ENCODE measurements at regions not wholly inside any gene's neighbourhood (a gene's known extent, or its start where the extent isn't known, plus 50 kb on each side); places are given as distances from the start of the nearest gene placed in this dataset.
"Not testable (repeated sequence)": the region's sequence is repeated elsewhere in the genome, so short reads cannot be mapped to it uniquely, and the experiment has no call there.

GRCh38 chr4:74545448-74545847, 100.5 kb downstream of the AREG start:
- no peak for DNase-seq

DNA sequence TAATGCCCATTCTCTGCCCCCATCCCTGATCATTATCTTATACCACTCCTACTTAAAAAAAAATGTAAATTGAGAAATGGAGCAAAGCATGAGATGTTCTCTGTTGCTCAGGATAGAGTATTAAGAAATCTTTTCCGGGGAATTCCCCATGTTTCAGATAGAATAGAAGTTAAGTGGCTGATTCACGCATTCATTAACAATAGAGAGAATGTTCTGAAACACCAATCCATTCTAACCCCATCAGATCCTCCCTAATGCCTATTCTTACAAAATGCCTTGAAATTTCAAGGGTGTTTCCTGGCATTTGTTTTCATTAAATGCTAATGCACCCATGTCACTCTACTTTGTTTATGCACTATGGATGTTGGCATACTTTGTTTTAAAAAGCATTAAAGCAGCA, 101.1 kb downstream of the AREG start:
- no peak for DNase-seq

GRCh38 chr4:74547042-74547441, 102.1 kb downstream of the AREG start:
- DNase-seq: no peak

GRCh38 chr4:74548561-74548960, 103.6 kb downstream of the AREG start:
- DNase-seq: no peak

GRCh38 chr4:74549936-74550335, 105.0 kb downstream of the AREG start:
- no peak for DNase-seq

GRCh38 chr4:74555231-74555630, 110.3 kb downstream of the AREG start:
- no peak for DNase-seq

GRCh38 chr4:74555843-74556242, 110.9 kb downstream of the AREG start:
- no peak for DNase-seq

DNA sequence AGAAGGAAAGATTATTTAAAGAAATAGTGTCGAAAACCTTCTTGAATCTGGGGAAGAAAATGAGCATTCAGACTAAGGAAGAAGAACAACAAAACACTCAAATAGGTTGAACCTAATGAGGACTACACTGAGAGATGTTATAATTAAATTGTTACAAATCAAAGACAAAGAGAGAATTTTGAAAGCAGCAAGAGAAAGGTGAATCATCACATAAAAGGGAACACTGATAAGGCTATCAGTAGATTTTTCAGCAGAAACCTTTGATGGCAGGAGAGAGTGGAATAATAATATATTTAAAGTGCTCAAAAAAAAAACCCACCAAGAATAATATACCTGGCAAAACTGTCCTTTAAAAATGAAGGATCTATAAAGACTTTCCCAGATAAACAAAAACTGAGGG, 114.9 kb downstream of the AREG start:
- no peak for DNase-seq

DNA sequence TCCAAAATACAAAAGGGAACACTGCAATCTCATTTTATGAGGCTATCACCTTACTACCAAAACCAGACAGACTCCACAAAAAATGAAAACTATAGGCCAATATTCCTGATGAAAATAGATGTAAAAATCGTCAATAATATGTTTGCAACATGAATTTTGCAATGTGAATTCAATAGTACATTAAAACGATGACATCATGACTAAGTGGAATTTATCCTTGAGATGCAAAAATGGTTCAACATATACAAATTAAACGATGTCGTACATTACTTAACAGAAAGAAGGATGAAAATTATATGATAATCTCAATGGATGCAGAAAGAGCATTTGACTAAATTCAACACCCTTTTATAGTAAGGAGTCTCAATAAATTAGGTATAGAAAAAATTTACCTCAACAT, 123.0 kb downstream of the AREG start:
- DNase-seq: no peak

GRCh38 chr4:74570095-74570494, 125.2 kb downstream of the AREG start:
- no peak for DNase-seq

DNA sequence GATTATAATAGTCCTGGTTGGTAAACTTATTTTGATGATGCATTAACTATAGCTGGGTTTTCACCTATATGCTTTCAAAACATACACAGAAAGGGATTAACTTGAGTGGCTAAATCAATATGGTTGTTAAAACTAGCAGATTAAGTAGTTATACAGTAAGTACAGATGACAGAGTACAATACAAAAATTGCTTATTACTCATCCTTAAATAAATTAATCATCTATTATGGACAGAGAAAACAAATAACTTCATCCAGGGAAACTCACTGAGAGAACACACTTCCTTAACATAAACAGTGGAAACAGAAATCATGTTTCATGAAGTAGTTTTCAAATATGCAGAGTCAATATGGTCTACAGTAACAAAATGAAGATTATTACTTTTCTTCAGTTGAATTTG, 133.4 kb downstream of the AREG start:
- DNase-seq: no peak

DNA sequence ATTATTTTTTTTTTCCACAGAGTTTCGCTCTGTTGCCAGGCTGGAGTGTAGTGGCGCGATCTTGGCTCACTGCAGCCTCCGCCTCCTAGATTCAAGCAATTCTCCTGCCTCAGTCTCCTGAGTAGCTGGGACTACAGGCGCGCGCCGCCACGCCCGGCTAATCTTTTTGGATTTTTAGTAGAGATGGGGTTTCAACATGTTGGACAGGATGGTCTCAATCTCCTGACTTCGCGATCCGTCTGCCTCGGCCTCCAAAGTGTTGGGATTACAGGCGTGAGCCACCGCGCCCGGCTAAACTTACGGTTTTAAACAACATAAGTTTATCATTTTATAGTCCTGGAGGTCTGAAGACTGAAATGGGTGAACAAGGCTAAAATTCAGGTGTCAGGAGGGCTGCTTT, 133.9 kb downstream of the AREG start:
- DNase-seq: not testable (repeated sequence)

- no peak for DNase-seq
Observed at GRCh38 chr4:74583089-74583700, 138.3 kb downstream of the AREG start.

DNA sequence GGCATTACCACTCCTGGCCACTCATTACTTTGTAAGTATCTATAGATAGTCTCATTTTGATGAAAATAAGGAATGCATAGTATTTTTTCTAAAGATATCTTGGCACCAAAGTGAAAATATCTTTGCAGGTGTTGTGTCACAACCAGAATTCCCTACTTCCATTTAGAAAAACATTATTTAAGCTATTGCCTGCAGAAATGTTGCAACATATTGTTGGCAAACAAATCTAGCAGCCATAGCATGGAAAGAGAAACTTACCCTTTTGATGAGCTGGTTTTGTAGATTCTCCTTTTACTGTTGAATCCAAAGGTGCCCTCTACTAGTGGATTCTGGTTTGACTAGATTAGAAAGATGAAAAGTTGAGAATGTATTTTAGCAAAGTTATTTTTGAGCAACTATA, 138.8 kb downstream of the AREG start:
- DNase-seq: no peak

DNA sequence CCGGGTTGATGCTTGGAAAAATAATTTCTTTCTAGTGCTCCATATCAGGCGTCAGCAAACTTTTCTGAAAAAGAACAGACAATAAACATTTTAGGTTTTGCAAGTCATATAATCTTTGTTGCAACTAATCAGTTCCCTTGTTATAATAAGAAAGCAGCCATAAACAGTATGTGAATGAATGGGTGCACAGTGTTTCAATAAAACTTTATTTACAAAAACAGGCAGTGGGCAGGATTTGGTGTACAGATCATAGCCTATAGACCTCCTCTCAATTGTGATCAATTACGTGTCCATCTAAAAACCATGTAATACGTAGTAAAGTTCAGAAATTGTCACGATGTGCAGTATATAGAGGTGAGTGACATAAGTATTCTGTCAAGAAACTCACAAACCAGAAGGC, 143.4 kb downstream of the AREG start:
- DNase-seq: no peak

DNA sequence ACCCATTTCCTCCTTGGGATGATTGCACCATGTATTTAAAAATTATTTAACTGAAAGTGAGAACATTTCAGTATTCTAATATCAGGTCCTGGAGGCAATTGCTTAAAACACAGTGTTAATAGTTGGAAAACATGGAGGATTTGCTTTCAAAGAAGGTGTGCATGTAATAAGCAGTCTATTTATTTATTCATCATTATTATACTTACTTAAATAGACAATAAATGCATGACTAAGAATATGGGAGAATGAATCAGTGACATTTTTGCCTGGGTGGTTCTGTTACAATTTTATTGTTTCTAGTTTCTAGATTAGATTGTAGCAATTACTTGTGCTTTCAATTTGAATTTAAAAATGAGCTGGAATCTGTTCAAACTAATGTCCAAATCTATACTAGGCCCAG, 145.5 kb downstream of the AREG start:
- no peak for DNase-seq

DNA sequence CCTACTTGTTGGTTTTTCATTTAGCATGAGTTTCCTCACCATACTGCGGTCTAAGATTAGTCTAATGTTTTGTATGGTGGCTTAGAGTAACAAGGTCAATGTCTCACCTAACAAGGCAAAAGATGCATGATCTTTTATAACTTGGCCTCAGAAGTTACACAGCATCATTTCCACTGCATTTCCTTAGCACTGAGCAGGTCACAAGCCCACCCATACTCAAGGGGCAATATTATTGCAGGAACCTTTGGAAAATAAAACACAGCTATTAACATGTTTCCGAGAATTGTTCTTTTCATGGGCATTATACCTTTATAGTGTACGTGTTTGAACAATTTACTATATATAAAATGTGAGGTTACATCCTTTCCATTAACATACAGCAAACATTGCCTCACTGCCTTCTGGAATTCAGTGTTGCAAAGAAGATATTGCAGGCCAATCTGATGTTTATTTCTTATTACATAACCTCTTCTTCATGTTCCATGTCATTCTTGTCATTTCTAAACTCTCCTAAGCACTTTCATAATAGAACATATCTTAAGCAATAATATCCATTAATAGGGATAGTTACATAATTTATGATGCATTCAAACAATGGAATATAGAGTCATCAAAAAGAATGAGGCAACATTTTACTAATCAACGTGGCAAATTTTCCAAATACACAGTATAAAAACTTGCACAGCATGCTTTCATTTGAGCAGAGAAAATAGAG, 153.8 kb downstream of the AREG start:
- DNase-seq: no peak

GRCh38 chr4:74603186-74603585, 158.2 kb downstream of the AREG start:
- no peak for DNase-seq

- no peak for DNase-seq
Observed at GRCh38 chr4:74608151-74608949, 163.4 kb downstream of the AREG start.

- no peak for DNase-seq
Observed at GRCh38 chr4:74610491-74610890, 165.6 kb downstream of the AREG start.

GRCh38 chr4:74612837-74613236, 167.9 kb downstream of the AREG start:
- DNase-seq: no peak

DNA sequence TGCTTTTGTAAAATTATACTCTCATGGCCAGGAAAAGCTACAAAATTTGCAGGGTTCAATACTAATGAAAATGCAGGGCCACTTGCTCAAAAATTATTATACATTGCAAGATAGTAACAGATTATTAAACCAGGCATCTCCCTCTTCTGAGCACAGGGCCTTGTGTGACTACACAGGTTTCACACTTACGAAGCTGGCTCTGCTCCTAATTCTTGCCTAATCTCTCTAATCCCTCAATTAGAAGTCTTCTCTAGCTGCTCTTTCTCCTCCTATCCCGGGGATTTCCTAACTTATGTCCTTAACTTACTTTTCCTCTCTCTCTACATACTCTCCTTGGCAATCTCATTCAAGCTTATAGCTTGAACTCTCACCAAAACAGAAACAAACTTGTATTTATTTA, 168.3 kb downstream of the AREG start:
- DNase-seq: no peak

DNA sequence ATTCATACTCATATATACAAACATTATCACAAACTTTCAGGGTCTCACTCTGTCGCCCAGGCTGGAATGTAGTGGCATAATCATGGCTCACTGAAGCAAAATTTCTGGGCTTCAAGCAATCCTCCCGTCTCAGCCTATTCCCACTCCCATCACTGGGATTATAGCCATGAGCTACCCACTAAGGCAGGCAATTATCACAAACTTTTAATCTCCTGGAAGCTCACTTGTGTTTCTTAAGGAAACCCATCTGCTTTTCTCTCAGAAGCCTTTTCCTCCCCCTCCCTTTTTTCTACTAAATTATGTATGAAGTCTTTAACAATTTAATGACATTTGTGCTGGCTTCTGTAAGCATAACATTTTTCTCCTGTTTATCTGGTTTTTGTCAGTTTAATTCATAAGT, 170.5 kb downstream of the AREG start:
- DNase-seq: no peak

- no peak for DNase-seq
Observed at GRCh38 chr4:74618166-74618565, 173.2 kb downstream of the AREG start.

Measured in activated CD4-positive, alpha-beta T cell treated with anti-CD3 and anti-CD28 coated beads, Interleukin-2, amount 50 U/mL, for 4 hours (primary cell).